ENCODE measurements at regions not wholly inside any gene's neighbourhood (a gene's known extent, or its start where the extent isn't known, plus 50 kb on each side); places are given as distances from the start of the nearest gene placed in this dataset.
"Not testable (repeated sequence)": the region's sequence is repeated elsewhere in the genome, so short reads cannot be mapped to it uniquely, and the experiment has no call there.

GRCh38 chr18:58805467-58806187, 59.0 kb upstream of the ZNF532 start:
- DNase-seq (no peak), FAIRE-seq (no peak)
- Histone ChIP-seq H3K4me3 (ENCODE audit: low read depth in 1 of 3, low read length in 3 of 3) (no peak overlapping the region), H3K9me3 (ENCODE audit: control insufficient read depth in 2 of 2, insufficient read depth in 1 of 2, low read depth in 1 of 2, low read length in 1 of 2) (peaks cover 0 to 7% of the 10 kb centered on the region in 2 donors), H3K27ac (ENCODE audit: low read depth in 1 of 3, low read length in 2 of 3) (no peak overlapping the region), H3K36me3 (ENCODE audit: control insufficient read depth in 3 of 3, insufficient read depth in 2 of 3, low read depth in 1 of 3, low read length in 3 of 3) (no peaks in the 10 kb centered on the region), H3K4me1 (ENCODE audit: control insufficient read depth in 3 of 3, insufficient read depth in 2 of 3, low read depth in 1 of 3, low read length in 2 of 3) (no peaks in the 10 kb centered on the region), H3K27me3 (ENCODE audit: control insufficient read depth in 3 of 3, insufficient read depth in 3 of 3, low read length in 3 of 3) (no peaks in the 10 kb centered on the region)
- 45 to 67% (median 55%) methylated on average over 8 of the region's 8 CpGs for WGBS, 3 donors

GRCh38 chr18:58806826-58807714, 57.6 kb upstream of the ZNF532 start:
- H3K4me3 ChIP-seq (ENCODE audit: low read depth in 1 of 3, low read length in 3 of 3) = no peak overlapping the region
- no peak overlapping the region for H3K27ac ChIP-seq (ENCODE audit: low read depth in 1 of 3, low read length in 2 of 3)
- no peak for DNase-seq
- H3K9me3 ChIP-seq (ENCODE audit: control insufficient read depth in 2 of 2, insufficient read depth in 1 of 2, low read depth in 1 of 2, low read length in 1 of 2) = peaks cover 0 to 7% of the 10 kb centered on the region in 2 donors
- no peaks in the 10 kb centered on the region for H3K4me1 ChIP-seq (ENCODE audit: control insufficient read depth in 3 of 3, insufficient read depth in 2 of 3, low read depth in 1 of 3, low read length in 2 of 3)
- H3K36me3 ChIP-seq (ENCODE audit: control insufficient read depth in 3 of 3, insufficient read depth in 2 of 3, low read depth in 1 of 3, low read length in 3 of 3) = no peaks in the 10 kb centered on the region
- H3K27me3 ChIP-seq (ENCODE audit: control insufficient read depth in 3 of 3, insufficient read depth in 3 of 3, low read length in 3 of 3) = no peaks in the 10 kb centered on the region
- FAIRE-seq = no peak
- 87 to 93% (median 90%) methylated on average over 17 to 20 of the region's 20 CpGs for WGBS, 3 donors

GRCh38 chr18:58807766-58808165, 56.9 kb upstream of the ZNF532 start:
- Histone ChIP-seq H3K27ac (ENCODE audit: low read depth in 1 of 3, low read length in 2 of 3) (no peak overlapping the region), H3K9me3 (ENCODE audit: control insufficient read depth in 2 of 2, insufficient read depth in 1 of 2, low read depth in 1 of 2, low read length in 1 of 2) (peaks cover 0 to 7% of the 10 kb centered on the region in 2 donors), H3K4me1 (ENCODE audit: control insufficient read depth in 3 of 3, insufficient read depth in 2 of 3, low read depth in 1 of 3, low read length in 2 of 3) (no peaks in the 10 kb centered on the region), H3K4me3 (ENCODE audit: low read depth in 1 of 3, low read length in 3 of 3) (no peak overlapping the region), H3K27me3 (ENCODE audit: control insufficient read depth in 3 of 3, insufficient read depth in 3 of 3, low read length in 3 of 3) (no peaks in the 10 kb centered on the region), H3K36me3 (ENCODE audit: control insufficient read depth in 3 of 3, insufficient read depth in 2 of 3, low read depth in 1 of 3, low read length in 3 of 3) (no peaks in the 10 kb centered on the region)
- WGBS, 3 donors = 76 to 86% (median 82%) methylated on average over 10 of the region's 10 CpGs
- FAIRE-seq (no peak), DNase-seq (no peak)

GRCh38 chr18:58808349-58808748, 56.3 kb upstream of the ZNF532 start:
- no peak for FAIRE-seq
- H3K27ac ChIP-seq (ENCODE audit: low read depth in 1 of 3, low read length in 2 of 3) = no peak overlapping the region

GRCh38 chr18:58811859-58812258, 52.8 kb upstream of the ZNF532 start:
- WGBS, 3 donors = 87 to 94% (median 90%) methylated on average over 10 to 13 of the region's 13 CpGs

More at GRCh38 chr18:58808349-58808748, 56.3 kb upstream of the ZNF532 start:
- Histone ChIP-seq H3K36me3 (ENCODE audit: control insufficient read depth in 3 of 3, insufficient read depth in 2 of 3, low read depth in 1 of 3, low read length in 3 of 3) (no peaks in the 10 kb centered on the region), H3K4me3 (ENCODE audit: low read depth in 1 of 3, low read length in 3 of 3) (no peak overlapping the region), H3K27me3 (ENCODE audit: control insufficient read depth in 3 of 3, insufficient read depth in 3 of 3, low read length in 3 of 3) (no peaks in the 10 kb centered on the region), H3K4me1 (ENCODE audit: control insufficient read depth in 3 of 3, insufficient read depth in 2 of 3, low read depth in 1 of 3, low read length in 2 of 3) (no peaks in the 10 kb centered on the region), H3K9me3 (ENCODE audit: control insufficient read depth in 2 of 2, insufficient read depth in 1 of 2, low read depth in 1 of 2, low read length in 1 of 2) (peaks cover 0 to 6% of the 10 kb centered on the region in 2 donors)
- no peak for DNase-seq
- 93 to 95% (median 94%) methylated on average over 10 of the region's 10 CpGs for WGBS, 3 donors

GRCh38 chr18:58813105-58813504, 51.6 kb upstream of the ZNF532 start:
- H3K36me3 ChIP-seq (ENCODE audit: control insufficient read depth in 3 of 3, insufficient read depth in 2 of 3, low read depth in 1 of 3, low read length in 3 of 3) = no peaks in the 10 kb centered on the region
- peaks cover 0 to under 1% (median 0%) of the 10 kb centered on the region in 3 donors for H3K27me3 ChIP-seq (ENCODE audit: control insufficient read depth in 3 of 3, insufficient read depth in 3 of 3, low read length in 3 of 3)
- 74 to 89% (median 82%) methylated on average over 5 of the region's 5 CpGs for WGBS, 3 donors
- no peaks in the 10 kb centered on the region for H3K9me3 ChIP-seq (ENCODE audit: control insufficient read depth in 2 of 2, insufficient read depth in 1 of 2, low read depth in 1 of 2, low read length in 1 of 2)
- DNase-seq (no peak), FAIRE-seq (no peak)
- no peaks in the 10 kb centered on the region for H3K4me1 ChIP-seq (ENCODE audit: control insufficient read depth in 3 of 3, insufficient read depth in 2 of 3, low read depth in 1 of 3, low read length in 2 of 3)
- no peak overlapping the region for H3K4me3 ChIP-seq (ENCODE audit: low read depth in 1 of 3, low read length in 3 of 3)
- H3K27ac ChIP-seq (ENCODE audit: low read depth in 1 of 3, low read length in 2 of 3) = no peak overlapping the region

More at GRCh38 chr18:58811859-58812258, 52.8 kb upstream of the ZNF532 start:
- H3K27me3 ChIP-seq (ENCODE audit: control insufficient read depth in 3 of 3, insufficient read depth in 3 of 3, low read length in 3 of 3); H3K36me3 ChIP-seq (ENCODE audit: control insufficient read depth in 3 of 3, insufficient read depth in 2 of 3, low read depth in 1 of 3, low read length in 3 of 3); DNase-seq; H3K4me1 ChIP-seq (ENCODE audit: control insufficient read depth in 3 of 3, insufficient read depth in 2 of 3, low read depth in 1 of 3, low read length in 2 of 3); FAIRE-seq; H3K9me3 ChIP-seq (ENCODE audit: control insufficient read depth in 2 of 2, insufficient read depth in 1 of 2, low read depth in 1 of 2, low read length in 1 of 2); H3K4me3 ChIP-seq (ENCODE audit: low read depth in 1 of 3, low read length in 3 of 3); H3K27ac ChIP-seq (ENCODE audit: low read depth in 1 of 3, low read length in 2 of 3): not testable (repeated sequence)

- no peak overlapping the region for H3K4me3 ChIP-seq (ENCODE audit: low read depth in 1 of 3, low read length in 3 of 3)
- WGBS, 3 donors = 71 to 75% (median 75%) methylated on average over 4 of the region's 4 CpGs
- no peaks in the 10 kb centered on the region for H3K4me1 ChIP-seq (ENCODE audit: control insufficient read depth in 3 of 3, insufficient read depth in 2 of 3, low read depth in 1 of 3, low read length in 2 of 3)
- no peak for FAIRE-seq
- peaks cover 0 to 1% (median 0%) of the 10 kb centered on the region in 3 donors for H3K27me3 ChIP-seq (ENCODE audit: control insufficient read depth in 3 of 3, insufficient read depth in 3 of 3, low read length in 3 of 3)
- H3K36me3 ChIP-seq (ENCODE audit: control insufficient read depth in 3 of 3, insufficient read depth in 2 of 3, low read depth in 1 of 3, low read length in 3 of 3) = no peaks in the 10 kb centered on the region
- no peaks in the 10 kb centered on the region for H3K9me3 ChIP-seq (ENCODE audit: control insufficient read depth in 2 of 2, insufficient read depth in 1 of 2, low read depth in 1 of 2, low read length in 1 of 2)
- H3K27ac ChIP-seq (ENCODE audit: low read depth in 1 of 3, low read length in 2 of 3) = no peak overlapping the region
- DNase-seq = no peak
Observed at GRCh38 chr18:58813561-58814225, 51.0 kb upstream of the ZNF532 start.

GRCh38 chr18:58814317-58814716, 50.4 kb upstream of the ZNF532 start:
- H3K4me3 ChIP-seq (ENCODE audit: low read depth in 1 of 3, low read length in 3 of 3) = no peak overlapping the region
- H3K27ac ChIP-seq (ENCODE audit: low read depth in 1 of 3, low read length in 2 of 3) = peak overlapping the region in 1 of 3 donors; percentile 54
- no peak for DNase-seq
- H3K27me3 ChIP-seq (ENCODE audit: control insufficient read depth in 3 of 3, insufficient read depth in 3 of 3, low read length in 3 of 3) = peaks cover 0 to 1% (median 0%) of the 10 kb centered on the region in 3 donors
- FAIRE-seq = no peak
- H3K36me3 ChIP-seq (ENCODE audit: control insufficient read depth in 3 of 3, insufficient read depth in 2 of 3, low read depth in 1 of 3, low read length in 3 of 3) = no peaks in the 10 kb centered on the region
- whole genome bisulfite sequencing, 3 donors = 63 to 69% (median 63%) methylated on average over 4 of the region's 4 CpGs
- no peaks in the 10 kb centered on the region for H3K4me1 ChIP-seq (ENCODE audit: control insufficient read depth in 3 of 3, insufficient read depth in 2 of 3, low read depth in 1 of 3, low read length in 2 of 3)
- H3K9me3 ChIP-seq (ENCODE audit: control insufficient read depth in 2 of 2, insufficient read depth in 1 of 2, low read depth in 1 of 2, low read length in 1 of 2) = no peaks in the 10 kb centered on the region
